ENCODE measurements at regions not wholly inside any gene's neighbourhood (a gene's known extent, or its start where the extent isn't known, plus 50 kb on each side); places are given as distances from the start of the nearest gene placed in this dataset.

DNA sequence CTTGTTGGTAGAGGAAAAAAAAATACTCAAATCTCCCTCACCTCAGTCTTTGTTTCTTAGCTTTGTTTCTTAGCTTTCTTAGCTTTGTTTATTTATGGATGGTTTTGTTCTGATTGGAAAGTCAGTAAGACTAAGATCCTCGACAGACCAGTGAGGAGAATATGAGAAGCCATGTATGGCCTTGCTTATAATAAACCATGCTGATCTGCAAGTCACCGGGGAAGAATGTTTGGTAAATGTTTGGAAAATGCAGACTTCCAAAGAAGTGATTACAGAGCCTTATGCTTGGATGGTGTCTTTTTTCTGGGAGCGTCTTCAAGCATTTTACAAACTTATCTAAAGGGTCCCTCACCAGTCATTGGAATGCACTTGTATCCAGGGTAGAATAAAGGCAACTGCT lies 90.1 kb upstream of the NOCT start:
- TF ChIP-seq EZH2 (IDR thresholded peaks at IDR 0.05; ENCODE audit: insufficient read depth, poor library complexity, severe bottlenecking) (no peak), EZH2phosphoT487 (IDR thresholded peaks at IDR 0.05; ENCODE audit: insufficient read depth, low read depth) (no peak)

All from GM23248 (cell line).